ENCODE measurements at regions not wholly inside any gene's neighbourhood (a gene's known extent, or its start where the extent isn't known, plus 50 kb on each side); places are given as distances from the start of the nearest gene placed in this dataset.

DNA sequence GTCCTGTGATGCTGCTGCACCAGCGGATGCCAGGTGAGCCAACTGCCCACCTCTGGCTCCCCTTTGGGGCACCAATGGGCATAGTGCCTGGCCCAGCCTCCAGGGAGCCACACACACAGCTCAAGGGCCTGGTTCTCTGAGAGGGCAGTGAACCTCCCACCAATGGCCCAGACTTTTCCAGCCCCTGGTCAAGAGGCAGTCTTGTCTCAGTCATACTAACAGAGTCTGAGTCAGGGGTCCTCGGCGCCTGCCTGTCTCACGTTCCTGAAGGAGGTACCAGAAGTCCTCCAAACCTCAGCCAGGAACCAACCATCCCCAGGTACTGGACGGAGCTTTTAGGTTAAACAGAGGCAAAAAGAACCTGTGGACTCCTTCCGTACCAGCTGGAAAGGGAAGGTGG is 121.1 kb downstream of the C5orf15 start:
- TF ChIP-seq, protein P1, sequence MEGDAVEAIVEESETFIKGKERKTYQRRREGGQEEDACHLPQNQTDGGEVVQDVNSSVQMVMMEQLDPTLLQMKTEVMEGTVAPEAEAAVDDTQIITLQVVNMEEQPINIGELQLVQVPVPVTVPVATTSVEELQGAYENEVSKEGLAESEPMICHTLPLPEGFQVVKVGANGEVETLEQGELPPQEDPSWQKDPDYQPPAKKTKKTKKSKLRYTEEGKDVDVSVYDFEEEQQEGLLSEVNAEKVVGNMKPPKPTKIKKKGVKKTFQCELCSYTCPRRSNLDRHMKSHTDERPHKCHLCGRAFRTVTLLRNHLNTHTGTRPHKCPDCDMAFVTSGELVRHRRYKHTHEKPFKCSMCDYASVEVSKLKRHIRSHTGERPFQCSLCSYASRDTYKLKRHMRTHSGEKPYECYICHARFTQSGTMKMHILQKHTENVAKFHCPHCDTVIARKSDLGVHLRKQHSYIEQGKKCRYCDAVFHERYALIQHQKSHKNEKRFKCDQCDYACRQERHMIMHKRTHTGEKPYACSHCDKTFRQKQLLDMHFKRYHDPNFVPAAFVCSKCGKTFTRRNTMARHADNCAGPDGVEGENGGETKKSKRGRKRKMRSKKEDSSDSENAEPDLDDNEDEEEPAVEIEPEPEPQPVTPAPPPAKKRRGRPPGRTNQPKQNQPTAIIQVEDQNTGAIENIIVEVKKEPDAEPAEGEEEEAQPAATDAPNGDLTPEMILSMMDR (IDR thresholded peaks at IDR 0.05; ENCODE audit: borderline replicate concordance, insufficient read depth, low read depth, low read length): no peak

DNA sequence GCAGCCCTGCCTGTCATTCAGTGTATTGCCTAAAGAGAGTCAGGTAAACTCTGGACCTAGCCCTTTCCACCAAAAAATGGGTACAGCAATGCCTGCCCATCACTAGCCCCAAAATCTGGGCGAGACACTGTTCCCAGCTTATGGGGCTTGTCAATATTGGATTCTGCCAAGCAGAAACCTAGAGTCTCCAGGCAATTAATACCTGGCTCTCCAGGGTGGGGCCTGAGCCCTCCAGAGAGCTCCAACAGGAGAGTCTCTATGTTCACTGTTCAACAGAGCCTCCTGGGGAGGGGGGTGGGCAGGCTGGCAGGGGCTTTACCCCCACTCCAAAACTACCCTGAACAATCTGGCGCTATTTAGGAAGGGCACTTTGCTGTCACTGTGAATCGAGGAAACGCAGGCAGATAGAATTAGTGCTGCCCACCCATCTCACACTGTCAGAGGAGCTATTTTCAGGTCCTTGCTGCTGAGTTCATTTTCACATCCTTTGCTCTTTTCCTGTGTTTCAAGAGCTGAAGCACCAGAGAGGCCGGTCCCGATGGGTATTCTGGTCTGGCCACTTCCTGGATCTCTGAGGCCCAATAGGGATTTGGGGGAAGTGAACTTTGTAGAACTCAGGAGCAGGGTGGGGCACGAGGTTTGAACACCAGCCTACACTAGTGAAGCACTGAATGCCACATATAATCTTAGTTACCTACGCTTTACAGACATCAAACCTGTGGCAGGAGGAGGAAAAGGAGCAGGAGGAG is 121.8 kb downstream of the C5orf15 start:
- TF ChIP-seq, protein P1 (IDR thresholded peaks at IDR 0.05; ENCODE audit: borderline replicate concordance, insufficient read depth, low read depth, low read length): no peak
- no peak overlapping the region for H3K4me3 ChIP-seq (ENCODE audit: low read depth, low read length)

More for the DNA sequence above, 121.1 kb downstream of the C5orf15 start:
- peak overlapping the region; percentile 16 for H3K4me3 ChIP-seq (ENCODE audit: low read depth, low read length)

DNA sequence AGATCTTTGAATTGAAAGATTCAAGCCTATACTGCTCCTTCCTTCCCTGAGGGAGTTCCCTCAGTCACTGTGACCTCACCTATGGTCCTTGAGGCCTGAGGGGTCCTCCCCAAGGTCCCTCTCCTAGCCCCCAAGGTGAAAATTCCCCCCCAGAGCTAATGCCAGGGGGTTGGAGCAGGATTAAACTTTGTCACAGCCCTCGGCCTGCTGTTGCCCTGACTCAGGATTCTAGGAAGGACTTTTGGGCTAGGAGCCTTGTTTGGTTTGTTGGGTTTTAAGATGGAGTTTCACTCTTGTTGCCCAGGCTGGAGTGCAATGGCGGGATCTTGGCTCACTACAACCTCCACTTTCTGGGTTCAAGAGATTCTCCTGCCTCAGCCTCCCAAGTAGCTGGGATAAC is 123.2 kb downstream of the C5orf15 start:
- no peak overlapping the region for H3K4me3 ChIP-seq (ENCODE audit: low read depth, low read length)
- TF ChIP-seq, protein P1 (IDR thresholded peaks at IDR 0.05; ENCODE audit: borderline replicate concordance, insufficient read depth, low read depth, low read length): no peak

DNA sequence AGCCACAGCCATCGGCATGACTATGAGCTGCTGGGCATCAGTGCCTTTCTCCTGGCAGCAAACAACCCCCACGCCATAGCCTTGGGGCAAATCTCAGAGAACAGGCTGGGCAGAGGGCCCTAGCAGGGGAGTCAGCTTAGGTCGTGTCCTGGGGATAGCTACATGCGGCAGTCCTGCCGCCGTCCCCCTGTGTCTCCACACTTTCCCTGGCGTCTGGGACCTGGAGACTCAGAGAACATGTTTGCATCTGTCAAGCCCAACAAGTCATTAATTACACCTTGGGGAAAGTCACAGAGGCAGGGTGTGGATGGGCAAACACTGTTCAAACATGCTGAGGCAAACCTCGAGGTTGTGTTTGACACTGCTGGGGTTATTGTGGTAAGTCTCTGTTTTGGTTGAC is 123.6 kb downstream of the C5orf15 start:
- TF ChIP-seq, protein P1 (IDR thresholded peaks at IDR 0.05; ENCODE audit: borderline replicate concordance, insufficient read depth, low read depth, low read length): no peak

DNA sequence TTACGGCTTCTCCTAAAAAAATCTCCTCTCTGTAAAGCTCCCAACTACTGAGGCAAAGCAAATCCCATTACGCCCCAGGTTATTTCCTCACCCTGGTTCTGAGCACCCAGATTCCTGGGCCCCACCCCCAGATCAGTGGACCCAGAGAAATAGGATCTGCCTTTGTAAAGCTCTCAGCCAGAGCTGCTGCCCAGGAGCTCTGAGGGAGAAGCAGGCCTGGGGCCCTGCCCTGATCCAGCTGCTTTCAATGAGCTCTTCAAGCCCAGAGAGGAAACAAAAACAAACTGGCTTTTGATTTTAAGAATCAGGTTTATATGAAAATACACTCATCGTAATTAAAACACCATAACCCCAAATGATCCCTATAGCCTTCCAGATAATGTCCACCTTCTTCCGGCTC is 124.5 kb downstream of the C5orf15 start:
- H3K4me3 ChIP-seq (ENCODE audit: low read depth, low read length): no peak overlapping the region
- TF ChIP-seq, protein P1 (IDR thresholded peaks at IDR 0.05; ENCODE audit: borderline replicate concordance, insufficient read depth, low read depth, low read length): no peak

More for the DNA sequence above, 123.6 kb downstream of the C5orf15 start:
- H3K4me3 ChIP-seq (ENCODE audit: low read depth, low read length): no peak overlapping the region

DNA sequence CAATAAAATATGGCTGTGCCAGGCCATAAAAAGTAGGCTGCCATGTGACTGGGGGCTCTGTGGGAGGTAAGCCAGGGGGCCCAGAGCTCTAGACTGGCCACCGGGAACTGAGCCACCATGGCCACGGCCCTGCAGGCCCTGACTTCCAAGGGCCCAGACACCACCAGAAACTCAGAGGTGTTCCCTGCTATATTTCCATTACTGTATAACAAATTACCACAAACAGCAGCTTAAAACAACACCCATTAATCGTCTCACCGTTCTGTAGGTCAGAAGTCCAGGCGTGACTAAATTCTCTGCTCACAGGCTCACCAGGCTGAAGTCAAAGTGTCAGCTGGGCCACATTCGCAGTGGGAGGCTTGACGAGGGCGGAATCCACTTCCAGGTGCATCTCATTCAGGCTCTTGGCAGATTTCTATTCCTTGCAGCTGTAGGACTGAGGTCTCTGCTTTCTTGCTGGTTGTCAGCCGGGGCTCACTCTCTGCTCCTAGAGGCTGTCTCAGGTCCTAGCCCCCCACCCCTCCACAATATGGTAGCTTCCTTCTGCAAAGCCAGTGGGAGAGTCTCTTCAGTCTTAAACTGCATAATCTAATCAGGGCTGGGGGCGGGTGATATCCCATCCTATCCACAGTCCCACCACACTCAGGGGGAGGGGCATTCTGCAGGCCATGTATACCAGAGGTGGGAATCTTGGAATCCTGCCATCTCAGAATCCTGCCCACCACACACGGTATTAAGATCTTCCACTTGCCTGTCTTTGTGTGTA is 125.4 kb downstream of the C5orf15 start:
- H3K4me3 ChIP-seq (ENCODE audit: low read depth, low read length): no peak overlapping the region
- TF ChIP-seq, protein P1 (IDR thresholded peaks at IDR 0.05; ENCODE audit: borderline replicate concordance, insufficient read depth, low read depth, low read length): no peak

Data from GM12875 (cell line).